ENCODE measurements at regions not wholly inside any gene's neighbourhood (a gene's known extent, or its start where the extent isn't known, plus 50 kb on each side); places are given as distances from the start of the nearest gene placed in this dataset.

DNA sequence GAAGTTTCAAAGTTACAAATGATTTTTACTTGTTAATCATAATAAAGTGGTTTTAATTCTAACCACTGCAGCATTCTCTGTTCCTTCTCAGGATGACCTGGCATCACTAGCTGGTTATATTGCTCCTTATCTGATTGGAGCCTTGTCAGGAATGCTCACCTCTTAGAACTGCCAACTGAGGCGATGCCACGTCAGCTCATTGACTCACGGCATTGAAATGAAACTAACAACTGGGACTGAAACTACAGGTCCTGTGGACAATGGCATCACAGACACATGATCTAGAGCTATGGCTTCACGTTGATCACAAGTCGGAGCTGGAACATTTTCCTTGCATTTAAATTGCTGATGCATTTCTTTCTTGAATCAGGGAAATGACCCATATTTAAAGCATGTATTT, 54.9 kb upstream of the MAP2 start:
- TF ChIP-seq CTCF (conservative IDR thresholded peaks at IDR 0.05; ENCODE audit: low read length) (no peak), EZH2phosphoT487 (IDR thresholded peaks at IDR 0.05; ENCODE audit: borderline replicate concordance, low read depth, low read length) (no peak)
